ENCODE measurements at regions not wholly inside any gene's neighbourhood (a gene's known extent, or its start where the extent isn't known, plus 50 kb on each side); places are given as distances from the start of the nearest gene placed in this dataset.
A peak's percentile ranks its signal among the peaks of the same experiment; 100 is the strongest.
"Not testable (repeated sequence)": the region's sequence is repeated elsewhere in the genome, so short reads cannot be mapped to it uniquely, and the experiment has no call there.

DNA sequence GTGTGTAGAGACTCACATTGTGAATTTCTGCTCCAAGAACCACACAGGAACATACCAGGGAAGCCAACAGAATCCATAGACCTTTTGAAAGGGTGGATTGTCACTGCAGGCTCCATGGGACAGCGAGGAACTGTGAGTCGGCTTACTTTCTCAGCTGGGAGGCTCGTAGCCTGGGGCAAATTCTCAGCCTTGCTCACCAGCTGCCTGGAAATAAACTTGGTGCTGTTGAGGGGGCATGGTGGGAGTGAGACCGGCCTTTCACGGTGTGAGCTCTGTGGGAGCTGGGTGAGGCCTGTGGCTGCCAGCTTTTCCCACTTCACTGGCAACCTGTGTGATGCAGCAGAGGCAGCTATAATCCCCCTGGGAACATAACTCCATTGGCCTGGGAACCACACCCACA lies 146.6 kb upstream of the P2RY1 start:
- no peaks in the 10 kb centered on the region for H3K4me1 ChIP-seq (ENCODE audit: control insufficient read depth, insufficient read depth, low read length)
- no peak overlapping the region for H3K27ac ChIP-seq (ENCODE audit: low read length)
- H3K27me3 ChIP-seq (ENCODE audit: control insufficient read depth, insufficient read depth, low read length): no peaks in the 10 kb centered on the region
- no CpG with 5 or more reads among the region's 5 CpGs for WGBS (ENCODE audit: insufficient coverage, low lambda C conversion rate)
- no peaks in the 10 kb centered on the region for H3K9me3 ChIP-seq (ENCODE audit: control insufficient read depth, low read depth, low read length)
- no peak overlapping the region for H3K4me3 ChIP-seq (ENCODE audit: low read length)
- H3K36me3 ChIP-seq (ENCODE audit: control insufficient read depth, insufficient read depth, low read length): no peaks in the 10 kb centered on the region
- no peak for DNase-seq

DNA sequence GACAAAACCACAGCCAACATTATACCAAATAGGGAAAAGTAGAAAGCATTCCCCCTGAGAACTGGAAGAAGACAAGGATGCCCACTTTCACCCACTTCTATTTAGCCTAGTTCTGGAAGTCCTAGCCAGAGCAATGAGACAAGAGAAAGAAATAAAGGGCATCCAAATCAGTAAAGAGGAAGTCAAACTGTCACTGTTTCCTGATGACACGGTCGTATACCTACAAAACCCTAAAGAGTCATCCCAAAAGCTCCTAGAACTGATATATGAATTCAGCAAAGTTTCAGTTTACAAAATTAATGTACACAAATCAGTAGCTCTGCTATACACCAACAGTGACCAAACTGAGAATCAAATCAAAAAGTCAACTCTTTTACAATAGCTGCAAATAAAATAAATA lies 142.6 kb upstream of the P2RY1 start:
- H3K27me3 ChIP-seq (ENCODE audit: control insufficient read depth, insufficient read depth, low read length); DNase-seq; H3K9me3 ChIP-seq (ENCODE audit: control insufficient read depth, low read depth, low read length); H3K27ac ChIP-seq (ENCODE audit: low read length); H3K4me1 ChIP-seq (ENCODE audit: control insufficient read depth, insufficient read depth, low read length); H3K36me3 ChIP-seq (ENCODE audit: control insufficient read depth, insufficient read depth, low read length); H3K4me3 ChIP-seq (ENCODE audit: low read length): not testable (repeated sequence)
- WGBS (ENCODE audit: insufficient coverage, low lambda C conversion rate): no CpG with 5 or more reads among the region's 2 CpGs

DNA sequence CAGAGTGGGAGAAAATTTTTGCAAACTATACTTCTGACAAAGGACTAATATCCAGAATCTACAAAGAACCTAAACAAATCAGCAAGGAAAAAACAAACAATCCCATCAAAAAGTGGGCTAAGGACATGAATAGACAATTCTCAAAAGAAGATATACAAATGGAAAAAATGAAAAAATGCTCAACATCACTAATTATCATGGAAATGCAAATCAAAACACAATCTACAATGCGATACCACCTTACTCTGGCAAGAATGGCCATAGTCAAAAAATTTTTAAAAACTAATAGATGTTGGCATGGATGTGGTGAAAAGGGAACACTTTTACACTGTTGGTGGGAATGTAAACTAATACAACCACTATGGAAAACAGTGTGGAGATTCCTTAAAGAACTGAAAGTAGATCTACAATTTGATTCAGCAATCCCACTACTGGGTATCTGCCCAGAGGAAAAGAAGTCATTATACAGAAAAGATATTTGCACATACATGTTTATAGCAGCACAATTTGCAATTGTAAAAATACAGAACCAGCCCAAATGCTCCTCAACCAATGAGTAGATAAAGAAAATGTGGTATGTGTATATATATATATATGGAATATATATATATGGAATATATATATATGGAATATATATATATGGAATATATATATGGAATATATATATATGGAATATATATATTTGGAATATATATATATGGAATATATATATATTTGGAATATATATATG lies 141.2 kb upstream of the P2RY1 start:
- WGBS (ENCODE audit: insufficient coverage, low lambda C conversion rate): no CpG with 5 or more reads among the region's 1 CpG
- H3K27me3 ChIP-seq (ENCODE audit: control insufficient read depth, insufficient read depth, low read length); H3K36me3 ChIP-seq (ENCODE audit: control insufficient read depth, insufficient read depth, low read length); DNase-seq; H3K4me1 ChIP-seq (ENCODE audit: control insufficient read depth, insufficient read depth, low read length); H3K4me3 ChIP-seq (ENCODE audit: low read length); H3K9me3 ChIP-seq (ENCODE audit: control insufficient read depth, low read depth, low read length); H3K27ac ChIP-seq (ENCODE audit: low read length): not testable (repeated sequence)

DNA sequence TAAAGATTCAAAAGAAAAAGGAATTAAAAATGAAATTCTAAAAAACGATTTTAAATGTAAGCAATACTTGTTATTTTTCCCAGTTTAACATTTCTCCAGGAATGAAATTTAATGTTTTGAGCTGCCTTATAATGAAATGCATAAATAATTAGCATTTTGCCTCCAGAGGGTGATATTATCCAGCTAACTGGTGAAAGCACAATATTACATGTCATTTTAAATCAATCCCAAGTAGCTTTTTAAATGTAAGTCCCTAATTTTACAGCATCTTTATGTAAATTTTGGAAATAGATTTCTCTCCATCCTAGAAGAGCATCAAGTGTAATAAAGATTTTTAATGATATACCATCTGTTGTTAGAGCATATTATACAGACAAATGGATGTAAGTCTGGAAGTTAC lies 139.1 kb upstream of the P2RY1 start:
- Histone ChIP-seq H3K9me3 (ENCODE audit: control insufficient read depth, low read depth, low read length) (no peaks in the 10 kb centered on the region), H3K27me3 (ENCODE audit: control insufficient read depth, insufficient read depth, low read length) (no peaks in the 10 kb centered on the region), H3K36me3 (ENCODE audit: control insufficient read depth, insufficient read depth, low read length) (no peaks in the 10 kb centered on the region), H3K4me3 (ENCODE audit: low read length) (no peak overlapping the region), H3K4me1 (ENCODE audit: control insufficient read depth, insufficient read depth, low read length) (no peaks in the 10 kb centered on the region), H3K27ac (ENCODE audit: low read length) (no peak overlapping the region)
- DNase-seq: no peak
- 83% methylated on average over 1 of the region's 1 CpG for WGBS (ENCODE audit: insufficient coverage, low lambda C conversion rate)

DNA sequence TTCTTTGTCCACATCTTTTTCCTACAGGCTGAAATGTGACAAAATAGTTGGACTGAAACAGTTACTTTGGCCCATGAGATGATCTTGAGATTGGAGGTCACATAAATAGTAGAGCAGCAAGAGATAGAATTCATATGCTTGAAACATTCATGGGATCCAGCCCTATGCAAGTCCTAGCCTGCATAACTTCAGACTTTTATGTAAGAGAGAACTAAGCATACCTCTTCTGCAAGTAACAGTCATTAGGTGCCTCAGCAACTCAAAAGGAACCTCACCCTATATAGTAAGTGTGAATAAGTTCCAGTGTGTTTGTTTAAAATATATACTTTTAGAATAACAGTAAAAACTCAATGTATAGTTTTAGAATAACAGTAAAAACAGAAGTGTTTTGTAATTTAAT lies 138.0 kb upstream of the P2RY1 start:
- no peaks in the 10 kb centered on the region for H3K4me1 ChIP-seq (ENCODE audit: control insufficient read depth, insufficient read depth, low read length)
- DNase-seq: no peak
- no peaks in the 10 kb centered on the region for H3K27me3 ChIP-seq (ENCODE audit: control insufficient read depth, insufficient read depth, low read length)
- no peaks in the 10 kb centered on the region for H3K9me3 ChIP-seq (ENCODE audit: control insufficient read depth, low read depth, low read length)
- H3K36me3 ChIP-seq (ENCODE audit: control insufficient read depth, insufficient read depth, low read length): no peaks in the 10 kb centered on the region
- H3K27ac ChIP-seq (ENCODE audit: low read length): no peak overlapping the region
- no peak overlapping the region for H3K4me3 ChIP-seq (ENCODE audit: low read length)

DNA sequence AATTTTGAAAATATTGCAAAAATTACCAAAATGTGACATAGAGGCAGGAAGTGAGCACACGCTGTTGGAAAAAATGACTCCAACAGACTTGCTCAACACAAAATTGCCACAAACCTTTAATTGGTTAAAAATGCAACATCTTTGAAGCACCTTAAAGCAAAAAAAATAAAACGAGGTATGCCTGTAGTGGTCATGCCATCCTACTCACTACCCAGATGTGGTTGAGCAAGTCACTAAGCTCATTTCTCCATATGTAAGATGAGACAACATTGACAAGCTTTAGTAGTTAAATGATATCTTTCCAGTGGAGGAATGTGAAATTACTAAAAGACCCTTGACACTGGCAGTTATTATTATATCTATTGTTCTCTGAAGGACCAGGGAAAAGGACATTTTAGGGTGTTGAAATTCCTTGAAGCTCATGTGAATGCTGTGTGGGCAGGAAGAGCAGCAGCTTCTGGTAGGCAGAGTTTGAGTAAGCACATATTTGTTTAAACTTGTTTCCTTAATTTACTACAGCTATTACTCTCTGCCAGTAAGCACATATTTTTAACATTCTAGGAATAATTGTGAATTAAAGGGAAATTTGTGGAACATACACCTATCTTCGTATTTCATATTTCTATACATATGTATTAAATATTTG lies 131.6 kb upstream of the P2RY1 start:
- DNase-seq: no peak
- H3K27me3 ChIP-seq (ENCODE audit: control insufficient read depth, insufficient read depth, low read length): no peaks in the 10 kb centered on the region
- WGBS (ENCODE audit: insufficient coverage, low lambda C conversion rate): 100% methylated on average over 2 of the region's 3 CpGs

DNA sequence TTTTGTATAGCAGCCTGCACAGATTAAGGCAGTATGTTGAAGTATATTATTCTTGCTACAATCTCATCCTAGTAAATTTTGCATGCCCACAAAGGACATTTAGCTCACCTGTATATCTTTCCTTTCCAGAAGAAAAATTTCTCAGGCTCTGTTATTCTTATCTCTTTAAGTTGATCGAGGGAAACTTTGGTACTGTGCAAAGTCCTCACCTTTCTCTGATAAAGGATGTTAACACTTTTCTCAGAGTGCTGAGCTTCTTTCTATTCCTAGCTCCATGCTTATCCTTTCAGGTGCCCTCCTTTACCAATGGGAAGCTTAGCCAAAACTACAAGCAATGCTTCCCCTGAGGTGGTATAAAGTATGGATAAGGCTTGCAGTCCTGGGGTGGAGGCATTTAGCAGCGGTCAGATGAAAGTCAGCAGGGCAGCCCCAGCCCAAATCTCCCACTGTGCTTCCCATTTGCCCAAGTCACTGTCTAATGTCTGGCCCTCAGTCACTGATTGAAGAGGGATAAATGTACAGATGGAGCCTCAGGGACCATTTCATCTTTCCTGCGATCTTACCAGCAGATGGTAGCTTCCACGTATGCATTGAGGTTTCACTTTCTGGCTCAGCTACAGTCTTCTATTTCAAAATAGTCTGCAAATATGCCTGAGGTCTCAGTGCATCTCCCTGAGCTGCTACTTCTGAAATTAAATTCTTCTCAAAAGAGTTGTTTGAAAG lies 127.8 kb upstream of the P2RY1 start:
- no peaks in the 10 kb centered on the region for H3K27me3 ChIP-seq (ENCODE audit: control insufficient read depth, insufficient read depth, low read length)
- peak; percentile 28 to 63 for DNase-seq
- WGBS (ENCODE audit: insufficient coverage, low lambda C conversion rate): no CpG with 5 or more reads among the region's 4 CpGs
- peaks cover 21% of the 10 kb centered on the region for H3K4me1 ChIP-seq (ENCODE audit: control insufficient read depth, insufficient read depth, low read length)
- no peaks in the 10 kb centered on the region for H3K9me3 ChIP-seq (ENCODE audit: control insufficient read depth, low read depth, low read length)
- H3K4me3 ChIP-seq (ENCODE audit: low read length): no peak overlapping the region
- peak overlapping the region; percentile 69 for H3K27ac ChIP-seq (ENCODE audit: low read length)
- H3K36me3 ChIP-seq (ENCODE audit: control insufficient read depth, insufficient read depth, low read length): no peaks in the 10 kb centered on the region

More for the DNA sequence above, 131.6 kb upstream of the P2RY1 start:
- H3K4me1 ChIP-seq (ENCODE audit: control insufficient read depth, insufficient read depth, low read length): peaks cover 21% of the 10 kb centered on the region
- H3K4me3 ChIP-seq (ENCODE audit: low read length): no peak overlapping the region
- H3K36me3 ChIP-seq (ENCODE audit: control insufficient read depth, insufficient read depth, low read length): no peaks in the 10 kb centered on the region
- no peak overlapping the region for H3K27ac ChIP-seq (ENCODE audit: low read length)
- H3K9me3 ChIP-seq (ENCODE audit: control insufficient read depth, low read depth, low read length): no peaks in the 10 kb centered on the region

DNA sequence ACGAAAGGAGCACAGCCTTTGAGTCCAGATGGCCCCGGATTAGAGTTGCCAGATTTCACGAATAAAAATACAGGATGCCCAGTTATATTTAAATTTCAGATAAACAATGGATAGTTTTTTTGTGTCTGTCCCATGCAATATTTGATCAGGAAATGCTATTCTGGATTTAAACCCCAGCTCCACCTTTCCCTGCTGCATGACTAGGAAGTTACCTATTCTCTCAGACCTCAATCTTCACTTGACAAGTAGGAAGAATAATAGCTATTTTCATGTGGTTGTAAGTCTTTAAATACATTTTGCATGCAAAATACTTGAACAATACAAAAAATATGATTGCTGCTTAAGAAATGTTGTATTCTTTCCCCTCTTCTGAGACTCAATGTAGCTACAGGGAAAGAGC lies 125.3 kb upstream of the P2RY1 start:
- no peaks in the 10 kb centered on the region for H3K27me3 ChIP-seq (ENCODE audit: control insufficient read depth, insufficient read depth, low read length)
- 100% methylated on average over 1 of the region's 3 CpGs for WGBS (ENCODE audit: insufficient coverage, low lambda C conversion rate)
- no peaks in the 10 kb centered on the region for H3K9me3 ChIP-seq (ENCODE audit: control insufficient read depth, low read depth, low read length)
- H3K4me3 ChIP-seq (ENCODE audit: low read length): no peak overlapping the region
- peaks cover 21% of the 10 kb centered on the region for H3K4me1 ChIP-seq (ENCODE audit: control insufficient read depth, insufficient read depth, low read length)
- H3K27ac ChIP-seq (ENCODE audit: low read length): no peak overlapping the region
- DNase-seq: no peak
- H3K36me3 ChIP-seq (ENCODE audit: control insufficient read depth, insufficient read depth, low read length): no peaks in the 10 kb centered on the region

DNA sequence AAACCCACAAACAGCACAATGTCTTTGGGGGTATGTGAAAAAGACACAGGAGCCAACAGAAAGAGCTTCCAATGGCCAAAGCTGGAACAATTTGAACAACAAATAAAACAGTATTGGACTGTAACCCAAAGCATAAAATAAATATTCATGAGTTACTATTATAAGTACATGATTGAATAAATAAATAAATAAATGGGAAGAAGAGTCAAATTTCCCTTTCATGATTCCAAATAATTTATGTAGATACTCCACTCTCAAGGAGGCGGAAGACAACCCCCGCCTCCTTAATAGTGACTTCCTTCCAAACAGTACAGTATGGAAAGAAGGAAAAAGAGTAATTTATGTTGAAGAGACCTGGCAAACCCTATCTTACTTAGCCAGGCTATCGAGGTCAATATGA lies 124.4 kb upstream of the P2RY1 start:
- no peaks in the 10 kb centered on the region for H3K9me3 ChIP-seq (ENCODE audit: control insufficient read depth, low read depth, low read length)
- DNase-seq: no peak
- H3K27ac ChIP-seq (ENCODE audit: low read length): no peak overlapping the region
- H3K27me3 ChIP-seq (ENCODE audit: control insufficient read depth, insufficient read depth, low read length): no peaks in the 10 kb centered on the region
- peaks cover 19% of the 10 kb centered on the region for H3K4me1 ChIP-seq (ENCODE audit: control insufficient read depth, insufficient read depth, low read length)
- no peaks in the 10 kb centered on the region for H3K36me3 ChIP-seq (ENCODE audit: control insufficient read depth, insufficient read depth, low read length)
- no peak overlapping the region for H3K4me3 ChIP-seq (ENCODE audit: low read length)
- no CpG with 5 or more reads among the region's 3 CpGs for WGBS (ENCODE audit: insufficient coverage, low lambda C conversion rate)

DNA sequence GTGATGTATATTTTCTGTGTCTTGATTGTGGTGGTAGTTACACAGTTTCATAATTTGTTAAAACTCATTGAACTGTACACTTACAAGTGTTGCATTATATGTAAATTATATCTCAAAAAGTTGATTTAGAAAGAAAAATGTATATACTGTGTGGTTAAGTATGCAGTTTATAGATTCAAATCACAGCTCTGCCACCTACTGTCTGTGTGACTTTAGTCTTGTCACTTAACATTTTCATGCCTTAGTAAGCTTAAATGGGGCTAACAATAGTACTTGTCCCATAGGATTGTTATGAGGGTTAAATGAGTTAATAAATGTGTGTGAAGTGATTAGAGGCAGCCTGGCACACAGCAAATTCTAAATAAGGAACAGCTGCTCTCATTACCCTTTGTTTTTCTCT lies 120.9 kb upstream of the P2RY1 start:
- Histone ChIP-seq H3K4me3 (ENCODE audit: low read length) (no peak overlapping the region), H3K9me3 (ENCODE audit: control insufficient read depth, low read depth, low read length) (no peaks in the 10 kb centered on the region), H3K27ac (ENCODE audit: low read length) (no peak overlapping the region), H3K4me1 (ENCODE audit: control insufficient read depth, insufficient read depth, low read length) (peaks cover 5% of the 10 kb centered on the region), H3K27me3 (ENCODE audit: control insufficient read depth, insufficient read depth, low read length) (no peaks in the 10 kb centered on the region), H3K36me3 (ENCODE audit: control insufficient read depth, insufficient read depth, low read length) (no peaks in the 10 kb centered on the region)
- no peak for DNase-seq

DNA sequence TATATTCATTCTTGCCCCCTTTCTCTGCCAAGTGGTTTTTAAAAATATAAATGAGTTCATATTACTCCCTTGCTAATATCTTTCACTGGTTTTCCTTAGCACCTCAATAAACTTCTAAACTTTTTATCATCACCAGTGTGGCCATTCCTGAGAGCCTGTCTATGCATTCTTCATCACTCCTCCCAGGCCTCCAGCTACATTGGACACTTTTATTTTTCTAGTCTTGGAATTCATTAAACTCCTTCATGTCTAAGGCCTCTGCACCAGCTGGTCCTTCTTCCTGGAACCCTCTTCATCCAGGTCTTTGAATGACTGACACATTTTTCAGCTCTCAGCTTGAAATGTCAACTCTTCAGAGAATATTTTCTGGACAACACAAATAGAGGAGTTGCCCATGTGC lies 120.4 kb upstream of the P2RY1 start:
- peaks cover 7% of the 10 kb centered on the region for H3K4me1 ChIP-seq (ENCODE audit: control insufficient read depth, insufficient read depth, low read length)
- no peak overlapping the region for H3K4me3 ChIP-seq (ENCODE audit: low read length)
- no peaks in the 10 kb centered on the region for H3K9me3 ChIP-seq (ENCODE audit: control insufficient read depth, low read depth, low read length)
- no peak for DNase-seq
- H3K27ac ChIP-seq (ENCODE audit: low read length): no peak overlapping the region
- no peaks in the 10 kb centered on the region for H3K27me3 ChIP-seq (ENCODE audit: control insufficient read depth, insufficient read depth, low read length)
- H3K36me3 ChIP-seq (ENCODE audit: control insufficient read depth, insufficient read depth, low read length): no peaks in the 10 kb centered on the region
